Endothelial cell of umbilical vein (primary cell): ENCODE measurements at regions not wholly inside any gene's neighbourhood (a gene's known extent, or its start where the extent isn't known, plus 50 kb on each side); places are given as distances from the start of the nearest gene placed in this dataset.
"Not testable (repeated sequence)": the region's sequence is repeated elsewhere in the genome, so short reads cannot be mapped to it uniquely, and the experiment has no call there.

ENCODE experiments used
- BruUV-seq: library from RNA; stranded (reverse); fragments of 400-500 nt; replicated peaks from 2 replicates; lab custom pipeline; 2021; lab: Mats Ljungman, UMichigan
- CTCF ChIA-PET: fragments of 300-600, 350-600 bp; sonication (Branson Sonifier 250); formaldehyde crosslinking; loops from one replicate; lab custom pipeline; 2021; ENCODE audit warnings: antibody characterized with exemption, inconsistent platforms; lab: Charles Lee
- POLR2A ChIA-PET: fragments of 300-600, 350-600 bp; sonication (Branson Sonifier 250); formaldehyde crosslinking; loops from one replicate; lab custom pipeline; 2021; ENCODE audit warnings: antibody characterized with exemption, inconsistent platforms; lab: Charles Lee
- DNase-seq: peaks from one replicate; pipeline ENCODE4 v3.0.0-alpha.2; 2011; ENCODE audit warnings: low read depth, low spot score
- FAIRE-seq: peaks from 2 replicates; lab custom pipeline; 2011; peaks lifted over from hg19 to GRCh38; lab: Jason Lieb, UNC
- H2AFZ ChIP-seq: 2 replicates; pipeline ENCODE4 v1.6.0; 2012; ENCODE audit warnings: low read depth, low read length, control low read depth, inconsistent platforms
- H3K27ac ChIP-seq: 2 replicates; pipeline ENCODE4 v1.5.1; 2011; ENCODE audit warnings: low read depth, mild to moderate bottlenecking, control low read depth, low read length, moderate library complexity; ENCODE audit not compliant: insufficient read depth
- H3K27me3 ChIP-seq, 2 experiments: 2 replicates each; pipeline versions ENCODE4 v1.6.0 to v1.6.1; 2011; ENCODE audit warnings: low read length in 2 of 2, mixed read lengths in 1 of 2; ENCODE audit not compliant: control insufficient read depth in 2 of 2, insufficient read depth in 2 of 2
- H3K36me3 ChIP-seq, 2 experiments: 2 replicates in 1 of 2; 3 replicates in 1 of 2; pipeline ENCODE4 v1.5.1; 2011; ENCODE audit warnings: low read length in 2 of 2, mild to moderate bottlenecking in 1 of 2, moderate library complexity in 1 of 2; ENCODE audit not compliant: control insufficient read depth in 2 of 2, insufficient read depth in 2 of 2; ENCODE audit errors: extremely low read depth in 1 of 2
- H3K4me1 ChIP-seq: 3 replicates; pipeline ENCODE4 v1.5.1; 2011; ENCODE audit warnings: mild to moderate bottlenecking, low read length; ENCODE audit not compliant: control insufficient read depth, insufficient read depth; ENCODE audit errors: extremely low read depth
- H3K4me2 ChIP-seq: 2 replicates; pipeline ENCODE4 v1.6.1; 2011; ENCODE audit warnings: low read length, control low read depth, mixed read lengths; ENCODE audit not compliant: insufficient read depth
- H3K4me3 ChIP-seq, 3 experiments: fragments of 200-600 bp in 1 of 3; sonication (generic), shearing (Covaris generic) in 1 of 3; replicated peaks in 1 of 3; 2 replicates each; pipeline ENCODE4 v1.5.1; 2011 to 2016; ENCODE audit warnings: control low read depth in 3 of 3, low read length in 3 of 3, mild to moderate bottlenecking in 2 of 3, inconsistent platforms in 1 of 3, low read depth in 1 of 3, moderate library complexity in 1 of 3; ENCODE audit not compliant: insufficient read depth in 1 of 3
- H3K79me2 ChIP-seq: 2 replicates; pipeline ENCODE4 v1.6.0; 2012; ENCODE audit warnings: low read length, inconsistent platforms; ENCODE audit not compliant: control insufficient read depth, insufficient read depth
- H3K9ac ChIP-seq: replicated peaks from 2 replicates; pipeline ENCODE3; 2011; ENCODE audit warnings: low read length, control low read depth; ENCODE audit not compliant: insufficient read depth; ENCODE audit errors: extremely low read depth
- H3K9me1 ChIP-seq: replicated peaks from 3 replicates; pipeline ENCODE4 v1.6.0; 2011; ENCODE audit warnings: mild to moderate bottlenecking, low read length; ENCODE audit not compliant: control insufficient read depth, insufficient read depth; ENCODE audit errors: extremely low read depth
- H3K9me3 ChIP-seq: replicated peaks from 2 replicates; pipeline ENCODE4 v1.5.1; 2012; ENCODE audit warnings: low read length, inconsistent platforms; ENCODE audit not compliant: control insufficient read depth, insufficient read depth
- H4K20me1 ChIP-seq: replicated peaks from 2 replicates; pipeline ENCODE3; 2011; ENCODE audit warnings: mild to moderate bottlenecking, low read length; ENCODE audit not compliant: control insufficient read depth, insufficient read depth; ENCODE audit errors: extremely low read depth
- EZH2 ChIP-seq: IDR thresholded peaks from 2 replicates; pipeline ENCODE4 v1.6.1; 2012; ENCODE audit warnings: borderline replicate concordance, low read depth, mild to moderate bottlenecking, moderate library complexity, low read length, inconsistent platforms; ENCODE audit not compliant: severe bottlenecking
- FOS ChIP-seq: IDR thresholded peaks from 2 replicates; pipeline ENCODE4 v1.6.1; 2011; ENCODE audit warnings: mild to moderate bottlenecking, low read length, moderate library complexity, borderline replicate concordance; ENCODE audit not compliant: insufficient read depth
- GATA2 ChIP-seq: IDR thresholded peaks from 2 replicates; pipeline ENCODE4 v1.7.0; 2011; ENCODE audit warnings: low read depth, mild to moderate bottlenecking, moderate library complexity, mixed read lengths, low read length; ENCODE audit not compliant: insufficient read length, insufficient read depth
- JUN ChIP-seq: IDR thresholded peaks from 2 replicates; pipeline ENCODE4 v1.6.1; 2011; ENCODE audit warnings: borderline replicate concordance, low read depth; ENCODE audit not compliant: insufficient read length, insufficient read depth
- MYC ChIP-seq: IDR thresholded peaks from one replicate; pipeline ENCODE4 v1.6.1; 2011; ENCODE audit warnings: mild to moderate bottlenecking, low read depth, low read length
- POLR2A ChIP-seq: IDR thresholded peaks from 2 replicates; pipeline ENCODE4 v1.6.1; 2012; ENCODE audit warnings: low read depth, mild to moderate bottlenecking, control low read depth, low read length
- POLR2AphosphoS5 ChIP-seq: IDR thresholded peaks from 2 replicates; pipeline ENCODE4 v1.6.1; 2012; ENCODE audit warnings: low read depth, mild to moderate bottlenecking, control low read depth, low read length, moderate library complexity; ENCODE audit not compliant: insufficient read depth
- dilution Hi-C: fragments of 300-500 bp; cut with MboI; formaldehyde crosslinking; loops from one replicate; pipeline ENCODE4 v1.15.0; 2019; ENCODE audit warnings: low sequenced_read_pairs; ENCODE audit not compliant: extremely low pct_ligation_motif_present
- intact Hi-C: fragments of 100-400 bp; cut with micrococcal nuclease; formaldehyde crosslinking; loops from one replicate; pipeline ENCODE4 v1.10.0; 2022
- TF ChIP-seq, protein P1 (sequence below), 2 donors: IDR thresholded peaks; 1 replicate in 1 of 2; 2 replicates in 1 of 2; pipeline ENCODE4 v1.5.1; 2011; ENCODE audit warnings: low read length in 2 of 2, mild to moderate bottlenecking in 2 of 2, moderate library complexity in 2 of 2, control low read depth in 1 of 2, inconsistent platforms in 1 of 2, low read depth in 1 of 2; ENCODE audit not compliant: insufficient read depth in 1 of 2; ENCODE audit errors: extremely low read depth in 1 of 2
- TF ChIP-seq, protein P2 (sequence below): IDR thresholded peaks from 2 replicates; pipeline ENCODE4 v1.6.1; 2011; ENCODE audit not compliant: insufficient read depth, insufficient read length

DNA sequence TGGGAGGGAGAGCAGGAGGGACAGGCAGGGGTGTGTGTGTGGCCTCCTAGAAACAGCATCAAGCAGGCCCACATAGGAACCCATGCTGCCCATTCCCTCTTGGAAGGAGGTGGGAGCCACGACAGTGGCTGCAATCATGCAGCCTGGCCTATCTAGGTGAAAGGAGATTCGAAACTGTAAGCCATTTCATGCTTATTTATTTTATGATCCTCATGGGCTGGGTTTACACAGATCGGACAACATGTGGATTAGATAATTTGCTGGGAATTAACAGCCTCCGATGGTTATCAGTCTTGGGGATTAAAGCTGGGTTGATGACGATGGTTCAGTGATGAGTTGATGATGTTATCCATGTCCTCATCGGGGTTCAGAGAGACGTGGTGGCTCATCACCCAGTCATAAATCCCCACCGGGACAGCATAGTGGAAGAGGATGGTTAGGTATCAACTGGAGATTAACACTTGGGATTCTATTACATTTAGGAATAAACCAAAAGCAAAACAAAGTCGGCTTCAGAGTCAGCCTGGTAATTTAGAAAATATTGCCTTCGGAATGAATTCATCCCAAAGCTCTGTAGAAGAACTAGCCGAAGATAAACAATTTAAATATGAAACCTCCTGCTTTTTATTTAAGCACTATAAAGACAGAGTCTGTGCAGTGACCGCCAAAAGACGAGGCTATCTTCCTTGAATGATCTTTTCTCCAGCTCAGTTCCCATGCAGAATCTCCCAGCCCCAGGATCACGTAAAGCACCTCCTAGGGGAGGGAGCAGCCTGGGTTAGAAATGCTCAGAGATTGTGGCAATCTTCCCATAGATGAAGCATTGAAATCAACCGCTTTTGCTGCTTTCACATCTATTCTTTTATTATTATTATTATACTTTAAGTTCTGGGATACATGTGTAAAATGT lies 252.8 kb downstream of the FOXD2 start:
- BruUV-seq, result no TSS peak
- intact Hi-C loops, result no loop called here

DNA sequence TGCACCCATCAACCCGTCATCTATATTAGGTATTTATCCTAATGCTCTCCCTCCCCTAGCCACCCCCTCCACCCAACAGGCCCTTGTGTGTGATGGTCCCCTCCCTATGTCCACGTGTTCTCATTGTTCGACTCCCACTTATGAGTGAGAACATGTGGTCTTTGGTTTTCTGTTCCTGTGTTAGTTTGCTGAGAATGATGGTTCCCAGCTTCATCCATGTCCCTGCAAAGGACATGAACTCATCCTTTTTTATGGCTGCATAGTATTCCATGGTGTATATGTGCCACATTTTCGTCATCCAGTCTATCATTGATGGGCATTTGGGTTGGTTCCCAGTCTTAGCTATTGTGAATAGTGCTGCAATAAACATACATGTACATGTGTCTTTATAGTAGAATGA lies 253.4 kb downstream of the FOXD2 start:
- POLR2A ChIA-PET, H3K9me3 ChIP-seq, H3K79me2 ChIP-seq, H3K27me3 ChIP-seq, H3K36me3 ChIP-seq, H3K9me1 ChIP-seq, H4K20me1 ChIP-seq, BruUV-seq, intact Hi-C loops, H3K4me3 ChIP-seq, DNase-seq, H2AFZ ChIP-seq, CTCF ChIA-PET, H3K4me1 ChIP-seq, H3K4me2 ChIP-seq, H3K27ac ChIP-seq, H3K9ac ChIP-seq, FAIRE-seq: not testable (repeated sequence)
- dilution Hi-C loops, result loop anchor here (25.0 kb wide), 1 partner anchor 229 kb away; no protein-coding TSS in a partner anchor

More for the DNA sequence above, 252.8 kb downstream of the FOXD2 start:
- no peaks in the 10 kb centered on the region for H3K9me1 ChIP-seq
- H3K27me3 ChIP-seq, result peaks cover 0 to 4% of the 10 kb centered on the region in 2 experiments
- DNase-seq (no peak), FAIRE-seq (no peak)
- H3K4me3 ChIP-seq, result no peak overlapping the region
- H3K4me1 ChIP-seq, result no peaks in the 10 kb centered on the region
- ChIA-PET POLR2A (no interaction called here), CTCF (interaction anchor here (1.1 kb wide), 1 partner anchor 14 kb away, joined by 6 read pairs; no protein-coding TSS in a partner anchor)
- H3K36me3 ChIP-seq, result no peaks in the 10 kb centered on the region
- H3K4me2 ChIP-seq, result no peak overlapping the region
- no peak overlapping the region for H3K9ac ChIP-seq
- no peak overlapping the region for H2AFZ ChIP-seq
- H4K20me1 ChIP-seq, result no peaks in the 10 kb centered on the region
- TF ChIP-seq POLR2A (no peak), FOS (no peak), EZH2 (no peak), MYC (no peak), JUN (no peak), GATA2 (no peak), POLR2AphosphoS5 (no peak)
- TF ChIP-seq, protein P1, sequence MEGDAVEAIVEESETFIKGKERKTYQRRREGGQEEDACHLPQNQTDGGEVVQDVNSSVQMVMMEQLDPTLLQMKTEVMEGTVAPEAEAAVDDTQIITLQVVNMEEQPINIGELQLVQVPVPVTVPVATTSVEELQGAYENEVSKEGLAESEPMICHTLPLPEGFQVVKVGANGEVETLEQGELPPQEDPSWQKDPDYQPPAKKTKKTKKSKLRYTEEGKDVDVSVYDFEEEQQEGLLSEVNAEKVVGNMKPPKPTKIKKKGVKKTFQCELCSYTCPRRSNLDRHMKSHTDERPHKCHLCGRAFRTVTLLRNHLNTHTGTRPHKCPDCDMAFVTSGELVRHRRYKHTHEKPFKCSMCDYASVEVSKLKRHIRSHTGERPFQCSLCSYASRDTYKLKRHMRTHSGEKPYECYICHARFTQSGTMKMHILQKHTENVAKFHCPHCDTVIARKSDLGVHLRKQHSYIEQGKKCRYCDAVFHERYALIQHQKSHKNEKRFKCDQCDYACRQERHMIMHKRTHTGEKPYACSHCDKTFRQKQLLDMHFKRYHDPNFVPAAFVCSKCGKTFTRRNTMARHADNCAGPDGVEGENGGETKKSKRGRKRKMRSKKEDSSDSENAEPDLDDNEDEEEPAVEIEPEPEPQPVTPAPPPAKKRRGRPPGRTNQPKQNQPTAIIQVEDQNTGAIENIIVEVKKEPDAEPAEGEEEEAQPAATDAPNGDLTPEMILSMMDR (IDR thresholded peaks at IDR 0.05; ENCODE audit: extremely low read depth in 1 of 2, insufficient read depth in 1 of 2, low read depth in 1 of 2, low read length in 2 of 2), result no peak
- TF ChIP-seq, protein P2, sequence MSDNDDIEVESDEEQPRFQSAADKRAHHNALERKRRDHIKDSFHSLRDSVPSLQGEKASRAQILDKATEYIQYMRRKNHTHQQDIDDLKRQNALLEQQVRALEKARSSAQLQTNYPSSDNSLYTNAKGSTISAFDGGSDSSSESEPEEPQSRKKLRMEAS, result no peak
- H3K9me3 ChIP-seq, result no peaks in the 10 kb centered on the region
- dilution Hi-C loops, result loop anchor here (25.0 kb wide), 1 partner anchor 228 kb away; no protein-coding TSS in a partner anchor
- no peak overlapping the region for H3K27ac ChIP-seq
- no peaks in the 10 kb centered on the region for H3K79me2 ChIP-seq
